NB4 (cell line): ENCODE measurements at regions not wholly inside any gene's neighbourhood (a gene's known extent, or its start where the extent isn't known, plus 50 kb on each side); places are given as distances from the start of the nearest gene placed in this dataset.

Experiments used
- DNase-seq: peaks from one replicate; pipeline ENCODE4 v3.0.0; 2010; ENCODE audit warnings: low read depth
- H3K4me3 ChIP-seq: one replicate; pipeline ENCODE4 v1.5.1; 2011; ENCODE audit warnings: mild to moderate bottlenecking, low read depth, low read length, moderate library complexity
- CTCF ChIP-seq: IDR thresholded peaks from one replicate; pipeline ENCODE4 v1.5.1; 2012; ENCODE audit warnings: low read depth, low read length
- MAX ChIP-seq: IDR thresholded peaks from 2 replicates; pipeline ENCODE4 v1.6.1; 2011; ENCODE audit warnings: low read depth, low read length
- MYC ChIP-seq: IDR thresholded peaks from 2 replicates; pipeline ENCODE4 v1.6.1; 2011; ENCODE audit warnings: low read depth, low read length
- POLR2A ChIP-seq: IDR thresholded peaks from 2 replicates; pipeline ENCODE4 v1.6.1; 2011; ENCODE audit warnings: mild to moderate bottlenecking; ENCODE audit not compliant: insufficient read length; ENCODE audit errors: extremely low read depth

DNA sequence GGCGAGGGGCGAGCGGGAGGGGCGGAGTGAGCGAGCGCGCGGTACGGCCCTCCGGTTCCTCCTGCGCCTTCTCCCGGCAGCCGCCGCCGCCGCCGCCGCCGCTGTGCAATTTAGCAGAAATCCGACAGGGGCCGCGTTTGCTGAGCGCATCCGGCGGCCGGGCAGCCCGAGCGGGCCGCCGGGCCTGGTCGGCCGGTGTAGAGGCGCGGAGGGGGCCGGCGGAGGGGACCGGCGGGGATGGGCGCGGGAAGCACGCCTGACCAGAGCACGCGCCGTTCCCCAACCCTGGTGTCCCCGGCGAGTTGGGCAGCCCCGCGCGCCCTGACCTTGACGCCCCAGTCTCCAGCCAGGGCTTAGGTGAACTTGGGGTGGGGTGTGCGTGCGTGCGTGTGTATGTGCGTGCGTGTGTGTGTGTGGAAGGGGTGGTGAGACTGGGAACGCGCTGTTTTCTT lies 144.5 kb upstream of the ZNF536 start:
- peak; percentile 58 for DNase-seq
- no peak overlapping the region for H3K4me3 ChIP-seq
- TF ChIP-seq POLR2A = no peak
- TF ChIP-seq MAX = no peak
- no peak for TF ChIP-seq MYC
- no peak for TF ChIP-seq CTCF

GRCh38 chr19:30228113-30228834 lies 143.9 kb upstream of the ZNF536 start:
- no peak overlapping the region for H3K4me3 ChIP-seq
- TF ChIP-seq CTCF (no peak), MAX (no peak), POLR2A (no peak), MYC (no peak)
- DNase-seq = no peak

DNA sequence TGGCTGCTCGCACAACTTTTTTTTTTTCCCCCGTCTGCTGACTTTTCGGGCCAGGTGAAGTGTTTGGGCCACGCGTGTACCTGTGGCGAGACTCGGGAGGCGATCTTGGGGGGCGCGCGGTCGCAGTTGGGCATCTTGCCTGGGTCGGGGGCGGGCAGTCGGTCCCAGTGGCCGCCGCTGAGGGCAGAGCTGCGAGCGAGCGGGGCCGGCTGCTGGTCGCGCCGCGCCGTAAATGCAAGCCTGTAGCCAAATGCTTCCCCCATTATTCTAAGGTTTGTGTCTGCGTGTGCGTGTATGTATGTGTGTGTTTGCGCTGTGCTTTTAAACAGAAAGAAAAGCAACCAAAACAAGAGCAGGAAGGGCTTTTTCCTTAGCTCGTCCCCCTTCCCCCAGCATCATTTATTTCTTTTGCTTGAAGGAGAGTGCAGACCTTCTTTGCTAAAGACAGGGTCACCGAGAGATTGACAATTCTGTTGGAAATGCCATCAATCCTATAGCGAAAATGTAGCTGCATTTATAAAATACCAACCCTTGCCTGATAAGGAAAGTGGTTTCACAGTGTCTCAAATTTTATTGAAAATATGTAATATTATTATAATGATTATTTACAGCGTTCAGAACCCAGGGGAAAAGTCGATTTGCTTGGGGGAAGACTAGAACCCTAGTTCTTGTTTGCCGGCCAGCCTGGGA lies 143.2 kb upstream of the ZNF536 start:
- TF ChIP-seq CTCF = no peak
- TF ChIP-seq MAX = no peak
- no peak for TF ChIP-seq POLR2A
- TF ChIP-seq MYC = no peak
- H3K4me3 ChIP-seq = no peak overlapping the region
- DNase-seq = no peak

GRCh38 chr19:30229525-30230174 lies 142.5 kb upstream of the ZNF536 start:
- TF ChIP-seq MYC = no peak
- TF ChIP-seq MAX = no peak
- TF ChIP-seq CTCF = no peak
- no peak for TF ChIP-seq POLR2A
- no peak overlapping the region for H3K4me3 ChIP-seq
- no peak for DNase-seq

- H3K4me3 ChIP-seq = no peak overlapping the region
- DNase-seq = no peak
- TF ChIP-seq CTCF (no peak), POLR2A (no peak), MYC (no peak), MAX (no peak)
These were observed 140.5 kb upstream of the ZNF536 start for GRCh38 chr19:30231408-30232318.
